Vagina (tissue), 2 donors: ENCODE measurements at regions not wholly inside any gene's neighbourhood (a gene's known extent, or its start where the extent isn't known, plus 50 kb on each side); places are given as distances from the start of the nearest gene placed in this dataset.

ENCODE experiments used
- DNase-seq, 2 donors: peaks; one replicate each; pipeline ENCODE4 v3.0.0-alpha.2; 2017; ENCODE audit errors: extremely low spot score in 2 of 2
- H3K27ac ChIP-seq: fragments of 200-600 bp; sonication (generic); one replicate; pipeline ENCODE4 v1.5.1; 2019
- H3K27me3 ChIP-seq: fragments of 200-600 bp; sonication (generic); one replicate; pipeline ENCODE4 v1.5.1; 2019
- H3K36me3 ChIP-seq, 2 donors: fragments of 200-600 bp; sonication (generic); one replicate each; pipeline ENCODE4 v1.5.1; 2017 to 2019
- H3K4me1 ChIP-seq: fragments of 200-600 bp; sonication (generic); one replicate; pipeline ENCODE4 v1.5.1; 2019
- H3K4me3 ChIP-seq, 2 donors: fragments of 200-600 bp; sonication (generic); 1 replicate in 1 of 2; 2 replicates in 1 of 2; pipeline ENCODE4 v1.5.1; 2016 to 2019
- H3K9me3 ChIP-seq: fragments of 200-600 bp; sonication (generic); one replicate; pipeline ENCODE4 v1.5.1; 2019
- CTCF ChIP-seq, 3 experiments: fragments of 450-650 bp in 2 of 3; fragments of 200-600 bp in 1 of 3; sonication (generic) in 1 of 3; IDR thresholded peaks; one replicate each; pipeline ENCODE4 v1.5.1; 2017 to 2019; ENCODE audit warnings: antibody characterized with exemption in 3 of 3, mild to moderate bottlenecking in 2 of 3, moderate library complexity in 2 of 3
- POLR2A ChIP-seq, 2 donors: fragments of 450-650 bp; IDR thresholded peaks; one replicate each; pipeline ENCODE4 v1.6.1; 2017; ENCODE audit warnings: antibody characterized with exemption in 2 of 2, mild to moderate bottlenecking in 2 of 2, moderate library complexity in 2 of 2
- POLR2AphosphoS5 ChIP-seq, 2 donors: sonication (generic); formaldehyde crosslinking; IDR thresholded peaks; one replicate each; pipeline ENCODE4 v1.9.0; 2017; ENCODE audit warnings: antibody characterized with exemption in 2 of 2, mild to moderate bottlenecking in 2 of 2, low read depth in 1 of 2; ENCODE audit not compliant: insufficient read depth in 1 of 2
- intact Hi-C: fragments of 100-400 bp; cut with DNase I; formaldehyde crosslinking; loops from one replicate; pipeline ENCODE4 v1.15.1; 2023

GRCh38 chr5:166938071-166938470, 1353.4 kb upstream of the WWC1 start:
- no peaks in the 10 kb centered on the region for H3K27me3 ChIP-seq
- H3K4me1 ChIP-seq, result no peaks in the 10 kb centered on the region
- H3K36me3 ChIP-seq, result no peaks in the 10 kb centered on the region
- no peak for TF ChIP-seq POLR2AphosphoS5 (IDR thresholded peaks at IDR 0.05; ENCODE audit: insufficient read depth in 1 of 2, low read depth in 1 of 2)
- TF ChIP-seq POLR2A (IDR thresholded peaks at IDR 0.05), result no peak
- no peak for TF ChIP-seq CTCF (IDR thresholded peaks at IDR 0.05)
- intact Hi-C loops, result no loop called here
- no peak overlapping the region for H3K27ac ChIP-seq
- H3K9me3 ChIP-seq, result no peaks in the 10 kb centered on the region
- DNase-seq, result no peak
- H3K4me3 ChIP-seq, result no peak overlapping the region

- H3K9me3 ChIP-seq, result no peaks in the 10 kb centered on the region
- no peaks in the 10 kb centered on the region for H3K4me1 ChIP-seq
- TF ChIP-seq POLR2A (IDR thresholded peaks at IDR 0.05) (no peak), POLR2AphosphoS5 (IDR thresholded peaks at IDR 0.05; ENCODE audit: insufficient read depth in 1 of 2, low read depth in 1 of 2) (no peak), CTCF (IDR thresholded peaks at IDR 0.05) (no peak)
- intact Hi-C loops, result no loop called here
- H3K36me3 ChIP-seq, result no peaks in the 10 kb centered on the region
- no peak overlapping the region for H3K4me3 ChIP-seq
- H3K27ac ChIP-seq, result no peak overlapping the region
- no peak for DNase-seq
- no peaks in the 10 kb centered on the region for H3K27me3 ChIP-seq
Measured at GRCh38 chr5:166942948-166943347, 1348.5 kb upstream of the WWC1 start.

- TF ChIP-seq POLR2A (IDR thresholded peaks at IDR 0.05), result no peak
- no peak for TF ChIP-seq POLR2AphosphoS5 (IDR thresholded peaks at IDR 0.05; ENCODE audit: insufficient read depth in 1 of 2, low read depth in 1 of 2)
- TF ChIP-seq CTCF (IDR thresholded peaks at IDR 0.05), result no peak
- Histone ChIP-seq H3K27me3 (no peaks in the 10 kb centered on the region), H3K9me3 (no peaks in the 10 kb centered on the region), H3K4me3 (no peak overlapping the region), H3K27ac (no peak overlapping the region), H3K36me3 (no peaks in the 10 kb centered on the region), H3K4me1 (no peaks in the 10 kb centered on the region)
- intact Hi-C loops, result no loop called here
- DNase-seq, result no peak
Measured at GRCh38 chr5:166947045-166947444, 1344.4 kb upstream of the WWC1 start.

GRCh38 chr5:166948679-166949078, 1342.8 kb upstream of the WWC1 start:
- no peaks in the 10 kb centered on the region for H3K36me3 ChIP-seq
- DNase-seq, result no peak
- intact Hi-C loops, result no loop called here

GRCh38 chr5:166952048-166952447, 1339.4 kb upstream of the WWC1 start:
- Histone ChIP-seq H3K27me3 (no peaks in the 10 kb centered on the region), H3K4me3 (no peak overlapping the region), H3K4me1 (no peaks in the 10 kb centered on the region), H3K36me3 (no peaks in the 10 kb centered on the region), H3K27ac (no peak overlapping the region), H3K9me3 (no peaks in the 10 kb centered on the region)
- intact Hi-C loops, result no loop called here
- no peak for DNase-seq
- TF ChIP-seq CTCF (IDR thresholded peaks at IDR 0.05), result no peak
- TF ChIP-seq POLR2AphosphoS5 (IDR thresholded peaks at IDR 0.05; ENCODE audit: insufficient read depth in 1 of 2, low read depth in 1 of 2), result no peak
- TF ChIP-seq POLR2A (IDR thresholded peaks at IDR 0.05), result no peak

More at GRCh38 chr5:166948679-166949078, 1342.8 kb upstream of the WWC1 start:
- no peak overlapping the region for H3K27ac ChIP-seq
- TF ChIP-seq CTCF (IDR thresholded peaks at IDR 0.05) (no peak), POLR2AphosphoS5 (IDR thresholded peaks at IDR 0.05; ENCODE audit: insufficient read depth in 1 of 2, low read depth in 1 of 2) (no peak), POLR2A (IDR thresholded peaks at IDR 0.05) (no peak)
- H3K4me3 ChIP-seq, result no peak overlapping the region
- no peaks in the 10 kb centered on the region for H3K4me1 ChIP-seq
- no peaks in the 10 kb centered on the region for H3K27me3 ChIP-seq
- no peaks in the 10 kb centered on the region for H3K9me3 ChIP-seq
